ENCODE measurements at regions not wholly inside any gene's neighbourhood (a gene's known extent, or its start where the extent isn't known, plus 50 kb on each side); places are given as distances from the start of the nearest gene placed in this dataset.

GRCh38 chr1:243921111-243921510 is 71.1 kb upstream of the AKT3 start:
- DNase-seq (ENCODE audit: low spot score): peak; percentile 7
- in situ Hi-C loops (cut with HindIII; ENCODE audit: low sequenced_read_pairs): no loop called here

- peak; percentile 33 for DNase-seq (ENCODE audit: low spot score)
- in situ Hi-C loops (cut with HindIII; ENCODE audit: low sequenced_read_pairs): no loop called here
Measured at GRCh38 chr1:243917863-243918565, 68.0 kb upstream of the AKT3 start.

- in situ Hi-C loops (cut with HindIII; ENCODE audit: low sequenced_read_pairs): no loop called here
- DNase-seq (ENCODE audit: low spot score): peak; percentile 77
Measured at GRCh38 chr1:243917177-243917862, 67.3 kb upstream of the AKT3 start.

GRCh38 chr1:243916160-243916559 is 66.1 kb upstream of the AKT3 start:
- in situ Hi-C loops (cut with HindIII; ENCODE audit: low sequenced_read_pairs): no loop called here
- DNase-seq (ENCODE audit: low spot score): no peak

GRCh38 chr1:243912347-243912746 is 62.3 kb upstream of the AKT3 start:
- no peak for DNase-seq (ENCODE audit: low spot score)
- in situ Hi-C loops (cut with HindIII; ENCODE audit: low sequenced_read_pairs): no loop called here

GRCh38 chr1:243910607-243911006 is 60.6 kb upstream of the AKT3 start:
- in situ Hi-C loops (cut with HindIII; ENCODE audit: low sequenced_read_pairs): no loop called here
- DNase-seq (ENCODE audit: low spot score): no peak

GRCh38 chr1:243903895-243904294 is 53.9 kb upstream of the AKT3 start:
- DNase-seq (ENCODE audit: low spot score): no peak
- in situ Hi-C loops (cut with HindIII; ENCODE audit: low sequenced_read_pairs): no loop called here

- in situ Hi-C loops (cut with HindIII; ENCODE audit: low sequenced_read_pairs): no loop called here
- peak; percentile 58 for DNase-seq (ENCODE audit: low spot score)
Measured at GRCh38 chr1:243903041-243903440, 53.0 kb upstream of the AKT3 start.

GRCh38 chr1:243902100-243902499 is 52.1 kb upstream of the AKT3 start:
- in situ Hi-C loops (cut with HindIII; ENCODE audit: low sequenced_read_pairs): no loop called here
- DNase-seq (ENCODE audit: low spot score): no peak
